Brain microvascular endothelial cell (primary cell): ENCODE measurements at regions not wholly inside any gene's neighbourhood (a gene's known extent, or its start where the extent isn't known, plus 50 kb on each side); places are given as distances from the start of the nearest gene placed in this dataset.
A peak's percentile ranks its signal among the peaks of the same experiment; 100 is the strongest.

Experiments used
- DNase-seq: peaks from one replicate; pipeline ENCODE4 v3.0.0-alpha.2; 2020
- H3K27ac ChIP-seq: fragments of 250-450 bp; sonication (Bioruptor Pico); 2 replicates; pipeline ENCODE4 v1.5.1; 2020; ENCODE audit warnings: mild to moderate bottlenecking, moderate library complexity
- H3K27me3 ChIP-seq: fragments of 250-450 bp; sonication (Bioruptor Pico); replicated peaks from 2 replicates; pipeline ENCODE4 v1.5.1; 2020; ENCODE audit warnings: mild to moderate bottlenecking
- H3K36me3 ChIP-seq: fragments of 250-450 bp; sonication (Bioruptor Pico); replicated peaks from 2 replicates; pipeline ENCODE4 v1.5.1; 2020; ENCODE audit warnings: mild to moderate bottlenecking
- H3K4me3 ChIP-seq: 2 replicates; pipeline ENCODE4 v1.5.1; 2011; ENCODE audit warnings: low read depth, mild to moderate bottlenecking, control low read depth, low read length, moderate library complexity
- in situ Hi-C: cut with HindIII; loops from 2 replicates; pipeline ENCODE4 v1.10.0; 2017; ENCODE audit warnings: low sequenced_read_pairs, low pct_ligation_motif_present
- TF ChIP-seq, protein P1 (sequence below): IDR thresholded peaks from 2 replicates; pipeline ENCODE4 v1.5.1; 2011; ENCODE audit warnings: low read depth, mild to moderate bottlenecking, moderate library complexity, low read length, control low read depth, inconsistent platforms; ENCODE audit errors: missing control alignments

- in situ Hi-C loops = no loop called here
- H3K27ac ChIP-seq = no peak overlapping the region
- no peaks in the 10 kb centered on the region for H3K27me3 ChIP-seq
- DNase-seq = no peak
- peaks cover 64% of the 10 kb centered on the region for H3K36me3 ChIP-seq
- H3K4me3 ChIP-seq = no peak overlapping the region
- TF ChIP-seq, protein P1, sequence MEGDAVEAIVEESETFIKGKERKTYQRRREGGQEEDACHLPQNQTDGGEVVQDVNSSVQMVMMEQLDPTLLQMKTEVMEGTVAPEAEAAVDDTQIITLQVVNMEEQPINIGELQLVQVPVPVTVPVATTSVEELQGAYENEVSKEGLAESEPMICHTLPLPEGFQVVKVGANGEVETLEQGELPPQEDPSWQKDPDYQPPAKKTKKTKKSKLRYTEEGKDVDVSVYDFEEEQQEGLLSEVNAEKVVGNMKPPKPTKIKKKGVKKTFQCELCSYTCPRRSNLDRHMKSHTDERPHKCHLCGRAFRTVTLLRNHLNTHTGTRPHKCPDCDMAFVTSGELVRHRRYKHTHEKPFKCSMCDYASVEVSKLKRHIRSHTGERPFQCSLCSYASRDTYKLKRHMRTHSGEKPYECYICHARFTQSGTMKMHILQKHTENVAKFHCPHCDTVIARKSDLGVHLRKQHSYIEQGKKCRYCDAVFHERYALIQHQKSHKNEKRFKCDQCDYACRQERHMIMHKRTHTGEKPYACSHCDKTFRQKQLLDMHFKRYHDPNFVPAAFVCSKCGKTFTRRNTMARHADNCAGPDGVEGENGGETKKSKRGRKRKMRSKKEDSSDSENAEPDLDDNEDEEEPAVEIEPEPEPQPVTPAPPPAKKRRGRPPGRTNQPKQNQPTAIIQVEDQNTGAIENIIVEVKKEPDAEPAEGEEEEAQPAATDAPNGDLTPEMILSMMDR = no peak
Measured at GRCh38 chr12:124482567-124482893, 84.9 kb downstream of the NCOR2 start.

- in situ Hi-C loops = no loop called here
- no peak overlapping the region for H3K4me3 ChIP-seq
- TF ChIP-seq, protein P1 = no peak
- H3K27me3 ChIP-seq = no peaks in the 10 kb centered on the region
- peaks cover 70% of the 10 kb centered on the region for H3K36me3 ChIP-seq
- DNase-seq = no peak
- no peak overlapping the region for H3K27ac ChIP-seq
Measured at GRCh38 chr12:124481772-124482566, 85.4 kb downstream of the NCOR2 start.

- H3K27ac ChIP-seq = no peak overlapping the region
- TF ChIP-seq, protein P1 = no peak
- H3K36me3 ChIP-seq = peaks cover 71% of the 10 kb centered on the region
- in situ Hi-C loops = no loop called here
- no peaks in the 10 kb centered on the region for H3K27me3 ChIP-seq
- no peak for DNase-seq
- H3K4me3 ChIP-seq = no peak overlapping the region
Measured at GRCh38 chr12:124481257-124481750, 86.1 kb downstream of the NCOR2 start.

DNA sequence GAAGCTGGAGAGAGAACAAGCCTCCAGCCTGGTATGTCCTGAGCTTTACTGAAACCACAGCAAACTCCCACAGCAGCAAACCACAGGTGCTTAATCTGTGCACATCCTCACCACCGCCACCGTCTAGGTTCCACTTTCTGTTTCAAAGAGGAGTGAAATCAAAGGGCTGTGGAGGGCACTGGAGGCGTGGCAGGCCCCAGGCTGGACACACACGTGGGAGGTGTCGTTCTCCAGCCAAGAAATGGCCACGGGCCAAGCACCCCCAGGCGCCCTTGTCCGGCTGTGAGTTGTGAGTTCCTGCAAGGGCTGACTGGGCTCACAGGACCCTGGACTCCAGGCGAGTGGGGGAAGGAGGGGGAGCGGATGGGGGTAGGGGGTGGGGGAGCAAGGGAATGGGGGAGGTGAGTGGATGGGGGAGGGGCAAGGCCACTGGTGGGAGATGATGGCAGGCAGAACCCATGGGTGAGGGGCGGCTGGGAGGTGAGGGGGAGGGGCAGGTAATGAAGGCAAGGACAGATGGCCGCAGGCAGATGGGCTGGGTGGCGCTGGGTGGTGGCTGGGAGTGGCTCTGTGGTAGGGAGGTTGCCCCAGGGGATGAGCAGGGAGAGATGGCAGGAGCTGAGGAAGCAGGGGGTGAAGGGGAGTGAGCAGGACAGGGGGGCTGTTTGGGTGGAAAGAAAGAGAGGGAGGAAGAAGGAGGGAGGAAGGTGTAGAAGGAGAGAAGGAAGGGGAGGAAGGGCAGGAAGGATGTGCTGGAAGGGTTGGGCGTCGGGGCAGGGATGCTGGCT lies 86.7 kb downstream of the NCOR2 start:
- Histone ChIP-seq H3K4me3 (no peak overlapping the region), H3K27ac (no peak overlapping the region), H3K36me3 (peaks cover 69% of the 10 kb centered on the region), H3K27me3 (no peaks in the 10 kb centered on the region)
- in situ Hi-C loops = no loop called here
- peak; percentile 40 for DNase-seq
- TF ChIP-seq, protein P1 = no peak

DNA sequence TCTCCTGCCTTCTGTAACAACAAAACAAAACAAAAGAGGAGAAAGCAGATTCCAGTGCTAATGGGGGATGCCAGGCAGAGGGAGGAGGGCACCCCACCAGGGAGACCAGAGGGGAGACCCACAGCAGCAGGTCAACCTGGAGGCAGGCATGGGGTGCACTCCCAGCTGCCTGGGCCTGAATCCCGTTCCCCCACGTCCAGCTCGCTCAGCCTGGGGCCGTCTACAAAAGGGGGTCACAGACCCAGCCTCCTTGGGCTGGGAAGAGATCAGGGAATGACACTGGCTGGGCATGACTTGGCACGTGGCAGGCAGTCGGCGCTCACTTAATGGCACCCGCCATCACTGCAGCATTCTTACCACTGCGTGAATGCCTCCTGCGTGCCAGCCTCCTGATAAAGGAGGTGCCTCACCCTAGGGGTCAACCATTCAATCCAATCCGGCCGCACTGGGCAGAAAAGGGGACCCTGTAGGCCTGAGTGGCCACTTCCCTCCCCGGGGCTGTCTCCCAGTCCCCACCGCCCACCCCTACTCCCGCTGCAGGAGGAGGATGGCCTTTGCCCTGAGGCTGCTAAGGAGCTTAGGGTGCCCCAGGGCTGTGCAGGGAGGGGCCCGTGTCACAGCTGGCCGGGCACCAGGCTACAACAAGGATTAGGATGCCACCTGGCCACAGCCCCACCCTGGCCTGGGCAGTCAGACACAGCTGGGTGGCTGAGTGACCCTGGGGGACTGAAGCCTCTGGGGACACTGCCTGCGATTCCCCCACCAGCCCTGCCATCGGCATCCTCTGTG lies 87.5 kb downstream of the NCOR2 start:
- DNase-seq = no peak
- TF ChIP-seq, protein P1 = no peak
- in situ Hi-C loops = no loop called here
- Histone ChIP-seq H3K4me3 (no peak overlapping the region), H3K27ac (no peak overlapping the region), H3K36me3 (peaks cover 64% of the 10 kb centered on the region), H3K27me3 (no peaks in the 10 kb centered on the region)
